Posterior cingulate gyrus (tissue), 11 donors: ENCODE measurements at regions not wholly inside any gene's neighbourhood (a gene's known extent, or its start where the extent isn't known, plus 50 kb on each side); places are given as distances from the start of the nearest gene placed in this dataset.
A peak's percentile ranks its signal among the peaks of the same experiment; 100 is the strongest.

Source experiments
- DNase-seq, 10 donors: peaks; one replicate each; pipeline versions ENCODE4 v3.0.0 to v3.0.0-alpha.2; 2020 to 2021; ENCODE audit warnings: mixed read lengths in 3 of 10
- intact Hi-C: fragments of 100-400 bp; cut with DNase I; formaldehyde crosslinking; loops from one replicate; pipeline ENCODE4 v1.15.1; 2023

DNA sequence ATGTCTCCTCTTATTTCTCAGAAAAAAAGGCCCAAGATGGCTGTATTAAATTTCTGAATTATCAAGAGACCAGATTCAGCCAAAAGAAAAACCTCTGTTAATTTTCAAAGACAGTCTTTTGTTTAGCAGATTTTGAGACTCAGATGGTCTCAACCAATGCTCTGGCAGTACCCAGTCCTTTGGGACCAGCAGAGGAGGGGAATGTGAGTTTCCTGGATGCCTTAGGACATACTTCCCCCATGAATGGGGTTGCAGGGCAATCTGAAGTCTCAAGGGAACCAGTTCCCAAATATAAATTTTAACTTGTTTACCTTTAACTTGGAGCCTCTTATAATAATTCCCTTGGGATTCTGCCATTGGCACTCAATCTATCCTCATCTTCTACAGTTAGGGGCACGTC is 107.8 kb upstream of the ZNF521 start:
- no peak for DNase-seq
- intact Hi-C loops: loop anchor here (2.0 kb wide), 1 partner anchor 21 kb away; no protein-coding TSS in a partner anchor

DNA sequence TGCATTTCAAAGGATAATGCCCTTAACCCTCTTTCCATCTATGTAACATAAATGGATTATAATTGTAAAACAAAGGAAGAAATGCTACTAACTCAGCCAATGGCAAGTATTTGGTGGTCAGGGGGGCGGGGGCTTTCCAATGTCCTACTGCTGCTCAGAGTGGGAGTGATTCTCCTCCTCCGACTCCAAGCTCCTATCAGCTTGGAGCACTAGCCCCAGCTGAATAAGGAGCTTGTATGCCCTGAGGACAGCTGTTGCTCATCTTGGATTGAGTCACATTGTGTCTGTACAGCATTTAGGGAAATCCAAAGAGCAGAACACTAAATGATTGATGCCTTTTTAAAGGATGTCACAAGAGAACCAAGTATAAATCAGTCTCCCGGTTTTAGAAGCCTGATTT is 105.6 kb upstream of the ZNF521 start:
- intact Hi-C loops: no loop called here
- DNase-seq: no peak

DNA sequence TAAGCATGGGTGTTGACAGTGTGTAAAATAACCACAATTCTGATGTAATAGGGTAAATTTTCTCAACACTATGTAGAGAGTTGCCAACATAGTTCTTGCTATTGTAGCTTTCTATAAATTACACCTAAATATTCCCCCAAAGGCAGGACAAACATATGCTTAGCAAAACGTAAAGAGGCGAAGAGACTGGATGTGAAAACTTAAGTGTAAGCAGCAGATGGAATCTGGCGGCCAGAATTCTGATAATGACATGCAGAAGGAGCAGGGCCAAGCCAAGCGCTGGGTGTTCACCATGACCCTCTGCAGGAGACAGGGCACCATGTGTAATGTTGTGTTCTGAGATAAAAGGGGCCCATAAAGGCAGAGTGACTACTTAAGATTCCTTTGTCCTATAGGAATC is 105.2 kb upstream of the ZNF521 start:
- DNase-seq: no peak
- intact Hi-C loops: no loop called here

DNA sequence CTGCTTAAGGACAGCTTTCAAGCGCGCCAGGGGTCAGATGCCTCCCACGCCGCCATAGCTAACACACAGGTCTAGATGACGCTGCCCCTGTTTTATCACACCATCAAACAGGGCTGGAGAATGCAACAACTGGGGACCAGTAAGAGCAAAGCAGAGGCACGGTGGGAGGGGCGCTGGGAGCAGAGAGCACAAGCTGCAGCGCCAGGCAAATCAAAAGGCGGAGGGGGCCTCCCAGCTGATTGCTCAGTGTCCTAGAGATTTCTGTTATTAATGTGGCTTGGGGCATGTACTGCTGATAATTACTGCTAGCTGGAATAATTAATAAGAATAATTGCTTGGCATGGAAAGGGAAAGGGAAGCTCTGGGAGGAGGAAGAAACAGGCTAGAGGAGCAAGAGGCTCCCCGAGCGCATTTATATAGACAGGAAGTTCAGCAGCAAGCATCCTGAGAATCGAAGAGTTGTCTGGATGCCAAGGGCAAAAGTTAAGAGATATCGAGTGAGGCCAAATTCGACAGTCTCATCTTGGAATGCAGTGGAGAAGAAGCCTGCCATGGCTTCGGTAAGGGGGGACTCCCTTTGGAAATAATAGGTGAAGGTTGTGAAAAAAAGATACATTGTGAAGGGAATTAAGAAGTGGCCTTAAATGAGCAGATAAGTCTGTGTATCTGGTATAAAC is 104.5 kb upstream of the ZNF521 start:
- DNase-seq: peak in 1 of 10 donors; percentile 48
- intact Hi-C loops: no loop called here

DNA sequence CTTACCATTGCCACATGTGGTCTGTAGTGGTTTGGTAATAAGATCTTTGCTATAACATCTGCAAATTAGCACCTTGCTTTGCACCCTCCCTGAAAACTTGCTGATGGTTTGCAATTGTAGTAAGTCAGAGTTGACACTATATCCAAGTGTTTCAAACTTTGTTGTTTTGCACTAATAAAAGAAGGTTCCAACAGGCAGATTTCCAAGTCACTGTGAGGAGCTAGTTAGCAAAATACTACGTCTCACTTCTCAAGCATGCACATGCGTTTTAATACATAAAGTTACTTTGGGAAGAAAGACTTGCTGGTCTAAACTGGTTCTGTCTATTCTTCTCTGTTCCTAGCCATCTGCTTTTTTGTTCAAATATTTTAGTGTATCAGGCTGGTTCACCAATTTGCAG is 103.7 kb upstream of the ZNF521 start:
- intact Hi-C loops: no loop called here
- DNase-seq: no peak

DNA sequence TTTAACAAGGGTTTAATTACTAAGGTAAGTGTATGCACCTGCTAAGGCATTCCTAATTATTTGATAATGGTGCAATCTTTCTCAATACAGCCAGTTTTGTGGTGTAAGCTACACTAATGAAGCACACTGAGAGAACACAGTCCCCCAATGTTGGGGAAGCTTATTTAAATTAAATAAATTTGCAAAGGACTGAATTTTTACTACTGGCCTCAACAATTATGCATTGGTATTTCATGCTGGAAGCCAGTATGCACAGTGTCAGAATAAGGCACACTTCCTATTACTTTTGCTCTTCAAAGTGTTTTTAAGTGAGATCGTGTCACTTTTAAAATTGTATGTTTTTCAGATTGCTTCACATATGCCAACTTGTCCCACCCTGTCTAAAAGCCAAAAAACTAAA is 103.2 kb upstream of the ZNF521 start:
- no peak for DNase-seq
- intact Hi-C loops: no loop called here

DNA sequence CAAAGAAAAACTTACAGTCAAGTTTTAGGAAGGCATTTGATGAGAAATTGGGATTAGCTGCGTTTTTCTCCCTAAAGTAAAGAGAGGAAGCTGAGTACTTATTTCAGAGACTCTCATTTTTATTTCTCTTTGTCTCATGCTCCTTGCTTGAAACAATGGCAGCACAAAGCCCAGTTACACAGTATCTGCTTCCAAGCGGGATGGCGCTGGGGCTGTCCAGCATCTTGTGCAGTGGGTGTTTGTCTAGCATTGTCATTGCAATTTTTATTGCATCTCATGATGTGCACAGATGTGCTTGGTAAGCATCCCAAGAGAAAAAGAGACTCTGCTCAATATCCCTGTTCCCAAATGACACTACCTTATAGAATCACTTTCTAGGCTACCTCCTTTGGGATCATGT is 102.8 kb upstream of the ZNF521 start:
- intact Hi-C loops: no loop called here
- no peak for DNase-seq

DNA sequence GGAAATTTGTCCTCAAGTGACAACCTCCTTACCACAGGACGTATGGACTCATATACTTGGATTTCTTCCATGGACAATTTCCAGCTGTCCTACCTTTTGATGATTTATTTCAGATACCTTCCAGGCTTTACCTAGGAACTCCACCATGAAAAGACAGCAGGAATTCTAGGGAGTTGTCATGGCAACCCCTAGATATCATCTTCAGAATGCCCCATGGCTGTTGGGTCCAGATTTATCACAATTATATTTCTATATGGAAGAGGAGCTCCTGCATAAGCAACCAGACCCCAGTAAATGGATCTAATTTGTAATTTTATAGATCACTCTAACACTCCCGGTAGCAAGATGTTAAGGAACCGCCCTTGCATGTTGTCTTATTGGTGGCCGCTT is 102.3 kb upstream of the ZNF521 start:
- DNase-seq: no peak
- intact Hi-C loops: no loop called here

DNA sequence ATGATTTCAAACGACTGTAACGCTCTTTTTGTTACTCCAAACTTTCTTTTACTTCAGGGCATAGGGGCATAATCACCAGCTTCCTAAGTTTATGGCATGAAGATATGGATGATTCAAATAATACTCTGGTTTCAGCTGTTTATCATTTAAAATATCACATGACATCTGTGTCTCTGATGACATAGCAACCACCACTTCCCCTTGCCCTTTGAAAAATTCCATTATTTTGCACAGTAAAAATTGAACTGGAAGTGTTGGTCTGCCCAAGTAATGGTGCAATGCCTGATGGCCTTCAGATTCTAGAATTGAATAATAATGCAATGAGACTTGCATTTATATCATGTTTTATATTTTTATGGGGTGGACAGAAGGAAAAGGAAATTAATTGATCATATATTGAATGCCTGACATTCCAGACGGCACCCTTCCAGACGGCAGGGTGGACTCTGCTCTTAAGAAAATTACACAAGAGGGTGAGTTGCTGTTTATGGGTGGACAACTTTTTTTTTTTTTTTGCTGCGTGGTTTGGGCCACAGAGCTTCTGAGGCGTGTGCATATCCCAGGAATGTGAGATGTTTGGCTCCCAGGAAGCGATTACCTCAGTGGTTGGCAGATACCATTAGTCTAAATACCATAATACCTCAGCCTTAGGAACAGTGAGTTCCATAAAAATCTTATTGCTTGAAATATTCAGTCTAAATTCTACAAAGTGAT is 101.7 kb upstream of the ZNF521 start:
- DNase-seq: no peak
- intact Hi-C loops: no loop called here

DNA sequence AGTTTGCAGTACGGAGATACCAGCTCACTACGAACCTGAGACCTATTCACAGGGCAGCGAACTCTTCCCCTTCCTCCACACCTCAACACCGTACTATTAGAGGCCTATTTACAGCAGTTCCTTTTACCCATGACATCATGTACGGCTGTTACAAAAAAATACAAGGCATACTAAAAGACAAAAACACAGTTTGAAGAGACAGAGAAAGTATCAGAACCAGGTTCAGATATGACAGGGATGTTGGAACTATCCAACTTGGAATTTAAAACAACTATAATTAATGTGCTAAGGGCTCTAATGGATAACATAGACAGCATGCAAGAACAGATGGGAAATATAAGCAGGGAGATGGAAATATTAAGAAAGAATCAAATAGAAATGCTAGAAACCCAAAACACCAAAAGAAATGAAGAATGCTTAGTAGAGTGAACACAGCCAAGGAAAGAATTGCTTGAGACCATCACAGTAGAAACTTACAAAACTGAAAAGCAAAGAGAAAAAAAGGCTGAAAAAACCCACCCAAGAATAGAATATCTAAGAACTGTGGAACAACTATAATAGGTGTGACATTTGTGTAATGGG is 99.2 kb upstream of the ZNF521 start:
- no peak for DNase-seq
- intact Hi-C loops: no loop called here

DNA sequence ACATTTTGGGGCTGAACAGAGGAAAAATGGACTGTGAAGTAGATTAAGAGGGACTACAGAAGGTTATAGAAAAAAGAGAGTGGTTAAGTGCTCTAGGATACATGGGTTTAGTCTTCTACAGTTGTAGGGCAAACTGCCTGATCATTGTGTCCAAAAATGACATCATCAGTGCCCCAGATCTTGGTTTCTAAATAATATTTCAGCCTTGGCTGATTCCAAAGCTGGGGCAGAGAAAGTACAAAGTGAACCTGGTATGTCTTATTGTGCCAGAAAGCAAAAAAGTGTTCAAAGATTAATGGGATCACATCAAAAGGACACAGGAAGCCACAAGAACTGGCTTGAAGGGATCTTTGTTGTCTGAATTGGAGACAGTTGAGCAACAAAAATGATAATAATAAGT is 97.1 kb upstream of the ZNF521 start:
- intact Hi-C loops: no loop called here
- DNase-seq: no peak

DNA sequence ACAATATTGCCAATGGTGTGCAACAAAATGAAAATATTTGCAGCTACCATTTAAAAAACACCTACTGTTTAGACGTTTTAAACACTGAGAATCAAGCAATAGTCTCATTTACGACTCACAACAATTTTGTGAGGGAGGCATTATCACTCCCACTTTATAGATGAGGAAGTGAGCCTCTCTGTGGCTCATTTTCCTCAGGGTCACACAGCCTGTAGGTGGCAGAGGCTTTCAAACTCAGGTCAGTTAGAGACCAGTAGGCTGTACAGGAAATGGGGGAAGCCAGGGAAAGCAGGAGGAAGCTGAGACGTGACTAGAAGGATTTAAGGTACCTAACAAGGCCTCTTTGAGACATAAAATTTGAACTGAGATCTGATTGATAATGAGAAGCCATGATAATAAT is 95.0 kb upstream of the ZNF521 start:
- DNase-seq: no peak
- intact Hi-C loops: no loop called here

DNA sequence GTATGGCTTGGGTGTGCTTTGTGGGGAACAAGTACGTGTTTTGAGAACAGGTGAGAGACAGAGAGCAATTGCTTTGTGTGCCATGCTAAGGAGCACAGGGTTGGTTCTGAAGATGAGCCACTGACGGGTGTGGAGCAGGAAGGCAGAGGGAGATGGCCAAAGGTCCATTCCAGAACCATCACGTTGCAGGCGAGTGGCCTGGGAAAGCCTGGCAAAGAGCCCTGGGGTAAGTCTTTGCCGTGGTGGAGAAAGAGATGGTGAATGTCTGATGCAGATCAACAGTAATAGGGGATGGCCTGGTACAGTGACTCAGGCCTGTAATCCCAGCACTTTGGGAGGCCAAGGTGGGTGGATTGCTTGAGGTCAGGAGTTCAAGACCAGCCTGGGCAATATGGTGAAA is 93.5 kb upstream of the ZNF521 start:
- DNase-seq: no peak
- intact Hi-C loops: no loop called here

DNA sequence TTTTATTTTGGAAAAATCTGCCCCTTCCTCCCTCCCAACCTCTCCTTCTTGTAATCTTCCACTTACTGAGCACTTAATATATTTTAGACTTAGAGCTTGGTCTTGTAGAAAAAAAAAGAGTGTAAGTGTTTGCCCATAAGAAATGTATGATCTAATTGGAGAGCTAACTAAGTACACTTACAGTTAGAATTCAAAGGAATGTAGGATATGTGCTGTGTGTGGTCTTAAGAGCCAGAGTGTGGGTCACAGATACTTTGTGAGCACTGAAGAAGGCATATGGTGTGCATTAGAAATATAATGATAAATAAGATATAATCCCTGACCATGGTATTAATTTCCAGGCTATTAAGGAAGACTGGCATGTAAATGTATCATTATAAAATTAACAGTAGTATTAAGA is 91.8 kb upstream of the ZNF521 start:
- DNase-seq: no peak
- intact Hi-C loops: no loop called here

DNA sequence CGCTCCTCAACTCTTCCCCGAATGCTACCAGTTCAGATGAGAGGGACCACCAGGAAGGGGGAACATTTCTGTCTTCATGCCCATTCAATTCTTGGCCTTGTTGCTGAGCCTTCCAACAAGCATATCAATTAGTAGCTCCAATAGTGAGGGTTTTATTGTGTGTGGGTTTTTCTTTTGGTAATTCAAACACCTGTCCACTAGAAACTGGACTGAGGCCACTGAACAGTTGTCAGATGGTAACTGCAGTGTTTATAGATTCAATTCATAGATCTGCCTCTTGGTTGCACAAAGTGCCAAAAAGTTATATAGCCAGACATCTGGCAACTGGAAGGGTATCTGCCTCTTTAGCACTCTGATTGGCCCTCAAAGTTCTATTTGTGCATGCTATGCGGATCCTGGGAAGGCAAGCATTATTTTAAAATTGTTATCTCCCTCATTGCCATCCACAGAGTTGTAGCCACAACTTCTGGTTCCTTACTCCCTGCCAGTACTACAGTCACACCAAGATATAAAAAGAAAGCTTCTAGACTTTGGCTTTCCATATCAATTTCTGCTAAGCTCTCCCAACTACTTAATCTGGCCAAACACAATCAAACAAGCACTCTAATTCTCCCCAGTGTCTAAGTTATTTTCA is 83.3 kb upstream of the ZNF521 start:
- intact Hi-C loops: no loop called here
- DNase-seq: no peak

DNA sequence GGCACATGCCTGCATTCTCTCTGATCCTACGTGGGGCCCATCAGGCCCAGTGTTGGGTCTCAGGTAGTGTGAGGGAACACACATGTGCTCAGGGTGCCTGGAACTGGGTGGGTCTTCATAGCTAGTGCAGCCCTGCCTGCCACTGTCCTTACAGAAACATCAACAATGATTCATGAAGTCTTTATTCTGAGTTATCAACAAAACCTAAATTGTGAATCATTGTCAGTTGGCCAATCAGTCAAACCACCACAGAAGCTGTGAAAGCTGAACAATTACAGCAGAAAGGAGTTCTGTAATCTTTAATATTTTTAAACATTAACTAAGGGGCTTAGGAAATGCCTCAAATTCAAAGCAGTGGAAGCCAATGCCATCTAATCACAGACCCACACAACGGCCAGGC is 82.8 kb upstream of the ZNF521 start:
- intact Hi-C loops: no loop called here
- DNase-seq: no peak

DNA sequence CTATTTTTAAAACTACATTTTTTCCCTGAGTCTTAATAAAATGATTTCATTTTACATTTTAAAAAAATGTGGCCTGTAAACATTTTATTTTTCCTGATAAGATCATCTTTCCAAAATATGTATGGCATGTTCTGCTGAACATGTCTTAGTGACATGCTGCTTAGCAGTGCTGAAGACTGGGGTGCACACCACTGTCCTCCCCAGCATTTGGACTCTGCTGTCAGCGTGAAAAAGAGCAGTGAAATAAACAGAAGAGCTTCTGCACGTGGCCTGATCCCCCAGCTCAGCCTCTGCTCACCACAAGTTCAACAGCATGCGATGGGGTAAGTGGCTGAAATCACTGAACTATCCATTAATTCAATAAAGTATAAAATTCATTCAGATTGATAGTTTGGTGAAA is 81.6 kb upstream of the ZNF521 start:
- intact Hi-C loops: no loop called here

DNA sequence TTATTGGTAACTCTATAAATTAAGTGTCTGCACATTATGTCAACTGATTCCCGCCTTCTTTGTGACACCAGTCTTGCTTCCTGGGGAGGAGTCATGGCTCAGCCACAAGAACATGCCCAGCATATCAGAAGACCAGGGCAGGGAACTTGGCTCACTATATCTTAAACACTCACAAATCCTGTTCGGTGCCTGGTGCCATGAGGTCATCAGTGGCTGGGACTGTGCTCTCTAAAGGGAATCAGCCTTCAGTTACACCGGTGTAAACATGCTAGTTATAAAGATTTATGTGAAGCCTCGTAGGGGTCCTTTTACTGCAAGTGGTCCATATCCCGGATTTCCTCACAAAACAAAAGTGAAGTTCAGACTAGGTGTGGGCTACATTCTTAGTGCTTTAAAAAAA is 73.1 kb upstream of the ZNF521 start:
- intact Hi-C loops: no loop called here
- no peak for DNase-seq

More for the DNA sequence above, 81.6 kb upstream of the ZNF521 start:
- DNase-seq: no peak

DNA sequence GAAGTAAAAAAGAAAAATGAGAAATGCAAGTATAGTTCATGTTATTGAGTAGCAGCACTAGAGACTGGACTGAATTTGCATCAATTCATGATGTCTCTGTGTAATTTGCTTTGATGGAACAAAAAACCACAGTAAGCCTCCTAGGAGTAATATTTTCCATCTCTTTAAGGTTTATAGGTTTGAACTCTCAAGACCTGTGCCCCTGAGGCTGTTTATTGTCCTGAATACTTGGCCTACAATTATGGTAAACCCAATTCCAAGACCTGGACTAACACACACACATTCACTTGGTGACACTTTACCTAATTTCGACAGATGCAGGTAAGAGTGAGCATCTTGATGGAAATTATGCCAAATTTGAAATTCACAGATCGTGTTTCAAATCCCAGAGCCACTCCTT is 71.8 kb upstream of the ZNF521 start:
- intact Hi-C loops: no loop called here
- DNase-seq: no peak

DNA sequence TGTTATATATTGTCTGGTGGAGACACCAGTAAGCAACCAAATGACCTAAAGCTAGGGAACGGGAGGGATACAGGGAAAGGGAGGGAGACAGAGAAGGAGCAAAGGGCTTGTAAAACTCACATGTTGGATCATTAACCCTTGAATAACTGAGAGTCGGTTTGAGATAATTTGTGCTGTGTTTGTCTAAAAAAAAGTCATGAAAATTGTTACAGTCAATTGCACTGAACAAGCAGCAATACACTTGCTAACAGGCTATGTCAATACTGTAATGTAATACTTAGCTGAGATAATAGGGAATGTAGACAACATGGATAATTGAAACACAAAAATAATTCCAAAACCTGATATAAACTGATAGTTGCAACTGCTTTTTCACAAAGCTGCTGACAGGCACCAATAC is 71.3 kb upstream of the ZNF521 start:
- DNase-seq: no peak
- intact Hi-C loops: no loop called here

DNA sequence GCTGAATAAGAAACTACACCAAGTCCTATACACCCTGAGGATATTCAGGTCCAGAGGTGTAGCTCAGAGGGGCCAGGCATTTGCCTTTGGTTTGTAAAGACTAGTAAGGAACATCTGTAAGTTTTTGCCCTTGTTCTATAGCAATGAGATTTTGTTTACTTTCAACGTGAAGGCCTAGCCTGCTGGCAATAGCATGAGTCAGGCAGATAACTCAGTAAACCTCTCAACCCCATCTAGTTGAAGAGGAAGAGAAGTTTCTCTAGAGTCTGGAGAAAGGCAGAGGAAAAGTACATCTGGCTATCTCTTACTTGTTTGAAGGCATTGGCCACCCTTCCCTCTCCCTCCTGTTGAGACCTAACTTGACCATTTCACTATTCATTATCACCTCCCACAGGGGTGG is 70.3 kb upstream of the ZNF521 start:
- no peak for DNase-seq
- intact Hi-C loops: no loop called here
